ENCODE measurements at regions not wholly inside any gene's neighbourhood (a gene's known extent, or its start where the extent isn't known, plus 50 kb on each side); places are given as distances from the start of the nearest gene placed in this dataset.

- no peaks in the 10 kb centered on the region for H3K36me3 ChIP-seq
- TF ChIP-seq, protein P1, sequence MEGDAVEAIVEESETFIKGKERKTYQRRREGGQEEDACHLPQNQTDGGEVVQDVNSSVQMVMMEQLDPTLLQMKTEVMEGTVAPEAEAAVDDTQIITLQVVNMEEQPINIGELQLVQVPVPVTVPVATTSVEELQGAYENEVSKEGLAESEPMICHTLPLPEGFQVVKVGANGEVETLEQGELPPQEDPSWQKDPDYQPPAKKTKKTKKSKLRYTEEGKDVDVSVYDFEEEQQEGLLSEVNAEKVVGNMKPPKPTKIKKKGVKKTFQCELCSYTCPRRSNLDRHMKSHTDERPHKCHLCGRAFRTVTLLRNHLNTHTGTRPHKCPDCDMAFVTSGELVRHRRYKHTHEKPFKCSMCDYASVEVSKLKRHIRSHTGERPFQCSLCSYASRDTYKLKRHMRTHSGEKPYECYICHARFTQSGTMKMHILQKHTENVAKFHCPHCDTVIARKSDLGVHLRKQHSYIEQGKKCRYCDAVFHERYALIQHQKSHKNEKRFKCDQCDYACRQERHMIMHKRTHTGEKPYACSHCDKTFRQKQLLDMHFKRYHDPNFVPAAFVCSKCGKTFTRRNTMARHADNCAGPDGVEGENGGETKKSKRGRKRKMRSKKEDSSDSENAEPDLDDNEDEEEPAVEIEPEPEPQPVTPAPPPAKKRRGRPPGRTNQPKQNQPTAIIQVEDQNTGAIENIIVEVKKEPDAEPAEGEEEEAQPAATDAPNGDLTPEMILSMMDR (IDR thresholded peaks at IDR 0.05; ENCODE audit: borderline replicate concordance), result no peak
- peaks cover 58% of the 10 kb centered on the region for H3K9me3 ChIP-seq (replicated peaks)
- intact Hi-C loops (cut with micrococcal nuclease), result no loop called here
- no peaks in the 10 kb centered on the region for H3K4me1 ChIP-seq
- no peak for DNase-seq
- no peak overlapping the region for H3K4me3 ChIP-seq
- H3K27me3 ChIP-seq (ENCODE audit: low read depth), result no peaks in the 10 kb centered on the region
- H3K27ac ChIP-seq (replicated peaks), result no peak overlapping the region
These were observed 67.6 kb upstream of the RGMB start for GRCh38 chr5:98705841-98706240.

GRCh38 chr5:98709681-98710080 is 63.8 kb upstream of the RGMB start:
- no peak for DNase-seq
- intact Hi-C loops (cut with micrococcal nuclease), result no loop called here
- Histone ChIP-seq H3K27ac (replicated peaks) (no peak overlapping the region), H3K4me1 (no peaks in the 10 kb centered on the region), H3K4me3 (no peak overlapping the region), H3K36me3 (no peaks in the 10 kb centered on the region), H3K9me3 (replicated peaks) (peaks cover 22% of the 10 kb centered on the region), H3K27me3 (ENCODE audit: low read depth) (no peaks in the 10 kb centered on the region)
- TF ChIP-seq, protein P1 (IDR thresholded peaks at IDR 0.05; ENCODE audit: borderline replicate concordance), result no peak

DNA sequence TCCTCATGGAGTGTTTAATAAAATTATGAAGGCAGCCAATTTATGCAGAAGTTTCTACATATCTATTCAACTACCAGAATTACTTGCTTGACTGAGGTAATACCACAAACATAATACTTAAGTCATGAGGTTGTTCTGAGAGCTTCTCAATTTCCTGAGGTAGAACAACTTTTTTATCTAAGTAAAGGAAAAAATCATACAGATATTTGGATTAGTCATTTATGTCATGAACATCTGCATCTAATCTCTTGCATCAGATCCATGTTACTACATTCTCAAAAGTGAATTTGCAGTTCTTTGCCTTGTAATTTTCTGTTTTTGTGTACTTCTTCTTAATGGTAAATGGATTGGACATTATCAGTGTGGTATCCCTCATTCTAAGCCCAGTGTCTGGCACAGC is 60.4 kb upstream of the RGMB start:
- Histone ChIP-seq H3K9me3 (replicated peaks) (peaks cover 3% of the 10 kb centered on the region), H3K36me3 (no peaks in the 10 kb centered on the region), H3K27me3 (ENCODE audit: low read depth) (no peaks in the 10 kb centered on the region), H3K27ac (replicated peaks) (no peak overlapping the region), H3K4me3 (no peak overlapping the region), H3K4me1 (no peaks in the 10 kb centered on the region)
- intact Hi-C loops (cut with micrococcal nuclease), result no loop called here
- no peak for DNase-seq
- TF ChIP-seq, protein P1 (IDR thresholded peaks at IDR 0.05; ENCODE audit: borderline replicate concordance), result no peak

GRCh38 chr5:98713856-98714255 is 59.6 kb upstream of the RGMB start:
- no peaks in the 10 kb centered on the region for H3K27me3 ChIP-seq (ENCODE audit: low read depth)
- H3K4me1 ChIP-seq, result no peaks in the 10 kb centered on the region
- no peak overlapping the region for H3K27ac ChIP-seq (replicated peaks)
- H3K36me3 ChIP-seq, result no peaks in the 10 kb centered on the region
- intact Hi-C loops (cut with micrococcal nuclease), result no loop called here
- no peak overlapping the region for H3K4me3 ChIP-seq
- TF ChIP-seq, protein P1 (IDR thresholded peaks at IDR 0.05; ENCODE audit: borderline replicate concordance), result no peak
- H3K9me3 ChIP-seq (replicated peaks), result peaks cover 11% of the 10 kb centered on the region
- DNase-seq, result no peak

- Histone ChIP-seq H3K4me3 (no peak overlapping the region), H3K27ac (replicated peaks) (no peak overlapping the region), H3K36me3 (no peaks in the 10 kb centered on the region), H3K27me3 (ENCODE audit: low read depth) (no peaks in the 10 kb centered on the region), H3K4me1 (no peaks in the 10 kb centered on the region), H3K9me3 (replicated peaks) (peaks cover 13% of the 10 kb centered on the region)
- intact Hi-C loops (cut with micrococcal nuclease), result no loop called here
- TF ChIP-seq, protein P1 (IDR thresholded peaks at IDR 0.05; ENCODE audit: borderline replicate concordance), result no peak
- DNase-seq, result no peak
These were observed 58.7 kb upstream of the RGMB start for GRCh38 chr5:98714710-98715288.
